Heart right ventricle (tissue), 16 donors: ENCODE measurements at regions not wholly inside any gene's neighbourhood (a gene's known extent, or its start where the extent isn't known, plus 50 kb on each side); places are given as distances from the start of the nearest gene placed in this dataset.

Experiments
- ATAC-seq, 8 donors: fragments of 200-7000 bp; cut with Tn5 transposase; one replicate each; pipeline ENCODE4 v1.9.1; 2020; ENCODE audit warnings: mild to moderate bottlenecking in 8 of 8, moderate library complexity in 8 of 8, moderate number of reproducible peaks in 1 of 8
- DNase-seq, 2 donors: peaks; one replicate each; pipeline ENCODE4 v3.0.0-alpha.2; 2020
- H3K27ac ChIP-seq, 10 donors: fragments of 200-600 bp; sonication (generic) in 2 of 10; one replicate each; pipeline versions ENCODE4 v1.5.0 to v1.8.0; 2020 to 2022; ENCODE audit warnings: mild to moderate bottlenecking in 3 of 10
- H3K27me3 ChIP-seq, 7 donors: fragments of 200-600 bp; one replicate each; pipeline ENCODE4 v1.8.0; 2021 to 2022; ENCODE audit warnings: mild to moderate bottlenecking in 2 of 7
- H3K36me3 ChIP-seq, 9 donors: fragments of 200-600 bp; sonication (generic) in 1 of 9; one replicate each; pipeline versions ENCODE4 v1.5.0 to v1.8.0; 2020 to 2022; ENCODE audit warnings: mild to moderate bottlenecking in 2 of 9
- H3K4me1 ChIP-seq, 9 donors: fragments of 200-600 bp; sonication (generic) in 1 of 9; one replicate each; pipeline versions ENCODE4 v1.5.0 to v1.8.0; 2020 to 2022; ENCODE audit warnings: mild to moderate bottlenecking in 4 of 9
- H3K4me3 ChIP-seq, 10 donors: fragments of 200-600 bp; sonication (generic) in 2 of 10; one replicate each; pipeline versions ENCODE4 v1.5.0 to v1.8.0; 2020 to 2022; ENCODE audit warnings: mild to moderate bottlenecking in 7 of 10, moderate library complexity in 2 of 10
- H3K9me3 ChIP-seq, 11 donors: fragments of 200-600 bp in 10 of 11; sonication (generic) in 2 of 11; one replicate each; pipeline versions ENCODE4 v1.5.0 to v1.8.0; 2013 to 2022; ENCODE audit warnings: mild to moderate bottlenecking in 2 of 11, control low read depth in 1 of 11, moderate library complexity in 1 of 11
- WGBS, 2 donors: extraction: QIAGEN DNeasy Blood & Tissue Kit; methylation state at CpG; one replicate each; pipeline ENCODE4 v1.1.7; 2013; ENCODE audit warnings: inconsistent platforms in 1 of 2; 5-methylcytosine and 5-hydroxymethylcytosine counted together
- intact Hi-C, 10 donors: fragments of 100-400 bp; cut with DNase I; formaldehyde crosslinking; loops; one replicate each; pipeline versions ENCODE4 v1.11.1 to v1.14.2; 2022
- TF ChIP-seq, protein P1 (sequence below), 9 donors: fragments of 200-600 bp; sonication (generic) in 2 of 9; IDR thresholded peaks; one replicate each; pipeline versions ENCODE4 v1.5.0 to v1.8.0; 2021 to 2022; ENCODE audit warnings: antibody characterized with exemption in 9 of 9, mild to moderate bottlenecking in 5 of 9, moderate library complexity in 1 of 9
- donor health status: Arrhythmogenic right ventricular cardiomyopathy.
- donor health status: ischemic (EF 13 %, LVEDD 7.1; RV severe dilation, severe dysfunction).
- donor health status: healthy with polysubstance abuse.
- donor health status: DM: no; HTN: yes; CAD: no.
- donor health status: DM: no; HTN: no; CAD: no.
- donor health status: ischemic (EF 25% LVEDD 6.9; RV normal size, moderate dysfunction).
- donor health status: ischemic (EF 25% LVEDD 5.7; RV mildly dilated, moderate dysfunction).
- donor health status: healthy.
- donor health status: DM: yes; HTN: yes; CAD: no.
- donor health status: Ischemic cardiomyopathy.
- donor health status: ischemic (EF 35%, LVEDD 5.7; RV mildly dilated, moderate dysfunction).
- donor health status: nonischemic (EF 11% LVEDD 7.7; RV severe dilation, severe dysfunction).
- donor health status: DM: yes; HTN: yes; CAD: no.
- donor health status: PGD.
- donor health status: ischemic (EF 29% LVEDD 5.4; RV normal size, mild dysfunction).
- donor health status: nonischemic (EF 23%, LVEDD 6.1; RV moderate dilation, normal function).

DNA sequence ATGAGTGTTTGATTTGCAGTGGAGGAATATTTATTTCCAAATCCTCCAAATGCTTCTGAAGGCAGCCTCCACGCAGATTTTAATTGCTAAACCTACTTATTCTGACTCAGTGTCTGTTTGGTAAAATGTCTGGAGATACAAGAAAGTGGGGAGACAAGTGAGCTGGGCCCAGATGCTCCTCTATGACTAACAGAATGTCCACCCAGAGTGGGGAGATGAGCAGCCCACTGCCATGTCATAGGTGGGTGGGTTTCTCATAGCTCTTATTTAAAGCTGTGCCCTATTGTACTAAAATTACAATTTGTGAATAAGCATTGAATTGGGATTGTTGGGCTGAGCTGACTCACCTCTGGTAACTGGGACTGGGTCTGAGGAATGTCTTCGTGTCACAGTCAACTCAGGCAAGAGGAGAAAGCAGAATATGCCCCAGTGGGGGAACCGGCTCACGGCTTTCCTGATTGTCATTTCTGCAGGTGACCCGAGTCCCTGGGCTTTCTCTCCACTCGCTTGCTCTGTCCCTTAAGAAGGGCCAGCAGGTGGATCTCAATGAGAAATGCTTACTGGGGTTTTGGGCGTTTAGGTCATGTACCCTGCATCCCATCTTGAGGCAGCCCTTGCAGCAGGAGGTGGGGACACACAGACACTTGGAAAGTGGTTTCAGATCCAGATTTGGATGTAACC, 116.3 kb upstream of the SPRED2 start:
- ATAC-seq = no peak
- WGBS, 2 donors = 90 to 97% methylated on average over 7 of the region's 7 CpGs
- TF ChIP-seq, protein P1, sequence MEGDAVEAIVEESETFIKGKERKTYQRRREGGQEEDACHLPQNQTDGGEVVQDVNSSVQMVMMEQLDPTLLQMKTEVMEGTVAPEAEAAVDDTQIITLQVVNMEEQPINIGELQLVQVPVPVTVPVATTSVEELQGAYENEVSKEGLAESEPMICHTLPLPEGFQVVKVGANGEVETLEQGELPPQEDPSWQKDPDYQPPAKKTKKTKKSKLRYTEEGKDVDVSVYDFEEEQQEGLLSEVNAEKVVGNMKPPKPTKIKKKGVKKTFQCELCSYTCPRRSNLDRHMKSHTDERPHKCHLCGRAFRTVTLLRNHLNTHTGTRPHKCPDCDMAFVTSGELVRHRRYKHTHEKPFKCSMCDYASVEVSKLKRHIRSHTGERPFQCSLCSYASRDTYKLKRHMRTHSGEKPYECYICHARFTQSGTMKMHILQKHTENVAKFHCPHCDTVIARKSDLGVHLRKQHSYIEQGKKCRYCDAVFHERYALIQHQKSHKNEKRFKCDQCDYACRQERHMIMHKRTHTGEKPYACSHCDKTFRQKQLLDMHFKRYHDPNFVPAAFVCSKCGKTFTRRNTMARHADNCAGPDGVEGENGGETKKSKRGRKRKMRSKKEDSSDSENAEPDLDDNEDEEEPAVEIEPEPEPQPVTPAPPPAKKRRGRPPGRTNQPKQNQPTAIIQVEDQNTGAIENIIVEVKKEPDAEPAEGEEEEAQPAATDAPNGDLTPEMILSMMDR (IDR thresholded peaks at IDR 0.05) = no peak

DNA sequence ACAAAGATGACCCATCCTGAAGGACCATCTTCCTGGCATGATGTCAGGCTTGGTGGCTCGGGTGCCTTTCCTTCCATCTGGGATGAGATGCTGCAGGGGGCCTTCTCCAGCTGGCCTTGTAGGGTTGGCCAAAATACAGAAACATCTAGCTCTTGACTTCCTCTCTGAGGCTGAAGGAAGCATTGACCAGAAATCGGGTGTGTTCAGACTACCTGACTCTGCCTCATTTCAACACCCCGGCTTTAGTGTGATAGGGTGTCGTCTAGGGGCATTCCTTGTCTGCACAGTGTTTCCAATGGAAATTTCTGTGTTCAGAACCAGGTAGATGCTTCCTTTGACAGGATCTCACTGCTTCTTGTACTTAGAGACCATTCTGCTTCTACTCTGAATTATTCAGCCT, 115.7 kb upstream of the SPRED2 start:
- H3K4me3 ChIP-seq = no peak overlapping the region
- WGBS, 2 donors = 76 to 84% methylated on average over 4 of the region's 4 CpGs
- no peak for ATAC-seq
- H3K36me3 ChIP-seq = no peaks in the 10 kb centered on the region
- intact Hi-C loops = loop anchor here in 2 of 10 donors (5.0 kb wide), 2 partner anchors 111 to 116 kb away; partner anchors contain the start of gene SPRED2 (in 1 of the 2)
- no peak overlapping the region for H3K27ac ChIP-seq
- no peaks in the 10 kb centered on the region for H3K9me3 ChIP-seq
- TF ChIP-seq, protein P1 (IDR thresholded peaks at IDR 0.05) = no peak
- H3K27me3 ChIP-seq = no peaks in the 10 kb centered on the region
- DNase-seq = no peak
- peaks cover 0 to 25% (median 16%) of the 10 kb centered on the region in 9 donors for H3K4me1 ChIP-seq

More for the DNA sequence above, 116.3 kb upstream of the SPRED2 start:
- H3K9me3 ChIP-seq = no peaks in the 10 kb centered on the region
- H3K4me3 ChIP-seq = no peak overlapping the region
- no peaks in the 10 kb centered on the region for H3K27me3 ChIP-seq
- no peak overlapping the region for H3K27ac ChIP-seq
- intact Hi-C loops = loop anchor here in 2 of 10 donors (5.0 kb wide), 2 partner anchors 111 to 116 kb away; partner anchors contain the start of gene SPRED2 (in 1 of the 2)
- peaks cover 0 to 31% (median 16%) of the 10 kb centered on the region in 9 donors for H3K4me1 ChIP-seq
- no peaks in the 10 kb centered on the region for H3K36me3 ChIP-seq
- DNase-seq = no peak

DNA sequence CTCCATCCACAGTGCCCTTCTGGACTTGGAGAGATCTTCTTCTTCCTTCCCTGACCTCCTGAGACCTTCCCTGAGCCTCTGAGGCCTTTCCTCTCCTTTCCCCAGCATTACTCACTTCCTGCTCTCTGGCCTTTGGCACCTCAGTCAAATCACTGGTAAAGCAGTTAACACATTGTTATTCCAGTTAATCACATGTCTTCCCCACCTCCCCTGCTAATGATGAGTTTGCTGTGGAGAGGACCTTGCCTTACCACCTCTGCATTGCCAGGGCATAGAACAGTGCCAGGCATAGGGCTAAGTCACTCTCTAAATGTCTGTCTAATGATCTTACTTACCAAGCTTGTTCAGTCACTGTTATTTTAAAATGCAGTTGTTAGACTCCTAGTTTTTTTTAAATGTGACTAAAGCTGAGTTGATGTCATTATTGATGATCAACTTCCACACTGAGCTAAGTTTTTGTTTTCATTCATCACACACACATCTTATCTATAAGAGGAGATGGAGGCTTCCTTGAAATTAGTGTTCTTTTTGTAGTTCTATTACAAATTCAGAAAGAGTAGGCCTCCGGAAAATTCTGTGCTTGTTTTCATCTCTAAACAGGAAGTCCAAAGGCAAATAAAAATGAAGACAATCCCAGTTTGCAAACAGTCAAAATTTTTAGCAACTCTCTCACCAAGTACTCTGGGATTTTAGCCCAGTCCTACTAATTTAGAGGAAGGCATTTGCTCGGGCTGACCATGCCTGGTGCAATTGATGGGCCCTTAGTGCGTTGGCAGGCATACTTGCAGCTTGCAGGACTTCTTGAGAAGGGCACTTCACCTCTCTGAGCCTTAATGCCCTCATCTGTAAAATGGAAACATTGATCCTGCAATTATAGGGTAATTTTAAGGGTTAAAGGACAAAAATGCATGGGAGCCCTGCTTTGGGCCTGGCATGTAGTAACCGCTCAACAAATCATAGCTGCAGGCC, 113.7 kb upstream of the SPRED2 start:
- H3K27me3 ChIP-seq = no peaks in the 10 kb centered on the region
- no peaks in the 10 kb centered on the region for H3K9me3 ChIP-seq
- H3K4me1 ChIP-seq = peaks cover 0 to 24% (median 16%) of the 10 kb centered on the region in 9 donors
- TF ChIP-seq, protein P1 (IDR thresholded peaks at IDR 0.05) = no peak
- H3K36me3 ChIP-seq = no peaks in the 10 kb centered on the region
- ATAC-seq (peak; percentile 65 to 91 (median 85)), DNase-seq (peak in 1 of 2 donors; percentile 42)
- H3K27ac ChIP-seq = peak overlapping the region in 9 of 10 donors; percentile 31 to 81 (median 65)
- no peak overlapping the region for H3K4me3 ChIP-seq
- intact Hi-C loops = loop anchor here in 3 of 10 donors (2.0 to 5.0 kb wide), 3 partner anchors 109 to 114 kb away; partner anchors contain the start of gene SPRED2 (in 1 of the 3)
- WGBS, 2 donors = 60 to 74% methylated on average over 4 of the region's 4 CpGs

DNA sequence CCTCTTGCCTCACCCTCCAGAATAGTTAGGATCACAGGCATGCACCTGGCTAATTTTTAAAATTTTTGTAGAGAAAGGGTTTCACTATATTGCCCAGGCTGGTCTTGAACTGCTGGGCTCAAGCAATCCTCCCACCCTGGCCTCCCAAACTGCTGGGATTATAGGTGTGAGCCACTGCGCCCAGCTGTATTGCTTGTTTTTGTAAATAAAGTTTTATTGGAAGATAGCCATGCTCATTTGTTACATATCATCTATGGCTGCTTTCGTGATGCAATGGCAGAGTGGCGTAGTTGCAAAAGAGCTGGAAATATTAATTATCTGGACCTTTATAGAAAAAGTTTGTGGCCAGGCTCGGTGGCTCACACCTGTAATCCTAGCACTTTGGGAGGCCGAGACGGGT, 109.4 kb upstream of the SPRED2 start:
- intact Hi-C loops = no loop called here
- Histone ChIP-seq H3K4me3 (no peak overlapping the region), H3K36me3 (no peaks in the 10 kb centered on the region), H3K4me1 (peaks cover 0 to 19% (median 15%) of the 10 kb centered on the region in 9 donors), H3K27ac (no peak overlapping the region), H3K9me3 (no peaks in the 10 kb centered on the region), H3K27me3 (no peaks in the 10 kb centered on the region)
- WGBS, 2 donors = 96 to 99% methylated on average over 6 of the region's 6 CpGs
- TF ChIP-seq, protein P1 (IDR thresholded peaks at IDR 0.05) = no peak
- ATAC-seq (no peak), DNase-seq (no peak)
